Right kidney (tissue), 1 donor: ENCODE measurements at regions not wholly inside any gene's neighbourhood (a gene's known extent, or its start where the extent isn't known, plus 50 kb on each side); places are given as distances from the start of the nearest gene placed in this dataset.
"Not testable (repeated sequence)": the region's sequence is repeated elsewhere in the genome, so short reads cannot be mapped to it uniquely, and the experiment has no call there.

Experiments used
- DNase-seq: peaks from one replicate; pipeline ENCODE4 v3.0.0-alpha.2; 2016

DNA sequence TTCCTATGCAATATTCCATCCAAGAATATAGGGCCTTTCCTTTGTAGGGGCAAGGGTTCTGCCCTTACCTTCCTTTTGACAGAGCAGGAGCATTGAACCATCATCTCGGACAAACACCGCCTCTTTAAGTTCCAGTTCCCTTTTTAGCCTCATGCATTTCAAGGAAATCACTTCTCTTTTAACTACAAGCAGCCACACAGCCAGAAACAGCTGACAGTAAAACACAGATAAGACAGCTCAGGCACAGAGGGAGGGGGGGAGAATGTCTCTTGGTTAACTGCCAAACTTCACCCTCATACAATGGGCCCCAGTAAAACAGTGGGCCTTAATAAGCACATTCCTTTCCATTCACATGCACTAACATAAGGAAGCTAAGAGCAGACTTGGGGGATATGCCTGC is 648.3 kb downstream of the GABRG1 start:
- DNase-seq, result no peak

DNA sequence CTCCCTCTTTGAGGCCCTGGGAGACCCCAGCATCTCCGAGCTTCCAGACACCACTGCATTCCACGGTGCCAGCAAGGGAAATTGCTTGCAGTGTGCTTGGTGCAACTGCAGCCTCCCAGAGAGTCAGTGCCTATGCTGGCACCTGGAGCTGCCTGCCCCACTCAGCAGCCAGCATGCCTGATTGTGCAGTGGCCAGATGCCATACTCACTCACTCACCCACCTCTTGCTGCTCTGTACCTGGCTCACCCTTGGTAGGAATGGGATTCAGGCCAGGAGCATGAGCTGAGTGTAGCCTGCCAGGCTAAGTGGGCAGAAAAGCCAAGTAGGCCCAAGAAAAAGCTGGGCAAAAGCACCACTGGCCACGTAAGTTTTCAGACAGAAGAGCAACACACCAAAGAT is 651.4 kb downstream of the GABRG1 start:
- DNase-seq, result no peak

DNA sequence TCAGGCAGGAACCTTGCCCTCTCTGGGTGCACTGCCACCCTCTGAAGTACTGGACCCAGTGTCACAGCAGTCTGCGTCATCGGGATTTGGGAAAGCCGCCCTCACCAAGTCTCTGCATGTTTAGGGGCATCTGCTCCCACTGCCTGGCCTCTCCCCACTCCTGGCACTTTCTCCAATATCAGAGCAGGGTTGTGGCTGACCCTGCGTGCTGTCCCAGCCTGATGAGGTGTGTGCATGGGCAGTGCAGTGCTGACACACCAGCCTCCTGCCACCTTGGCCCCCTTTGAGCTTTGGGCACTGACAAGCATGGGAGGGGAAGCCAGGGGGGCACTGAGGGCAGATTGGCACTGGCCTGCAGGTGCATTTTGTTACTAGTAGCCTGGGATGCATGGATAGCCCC is 652.5 kb downstream of the GABRG1 start:
- no peak for DNase-seq

DNA sequence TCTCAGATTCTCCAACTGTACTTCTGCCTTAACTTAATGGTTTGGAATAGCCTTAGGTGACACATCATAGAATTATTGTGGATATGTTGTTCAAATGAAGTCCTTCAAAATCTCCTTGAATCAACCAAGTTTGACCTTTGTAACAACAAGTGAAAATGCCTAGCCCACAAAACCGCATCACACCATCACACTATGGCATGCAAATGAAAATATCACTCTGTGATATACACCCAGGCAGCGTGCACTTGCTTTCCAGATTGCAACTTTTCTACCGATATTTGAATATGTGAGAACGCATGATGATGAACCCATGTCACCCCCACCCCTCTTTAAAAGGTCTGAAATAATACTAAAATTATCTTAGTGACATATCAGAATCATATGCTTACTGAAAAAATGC is 656.7 kb downstream of the GABRG1 start:
- DNase-seq, result no peak

DNA sequence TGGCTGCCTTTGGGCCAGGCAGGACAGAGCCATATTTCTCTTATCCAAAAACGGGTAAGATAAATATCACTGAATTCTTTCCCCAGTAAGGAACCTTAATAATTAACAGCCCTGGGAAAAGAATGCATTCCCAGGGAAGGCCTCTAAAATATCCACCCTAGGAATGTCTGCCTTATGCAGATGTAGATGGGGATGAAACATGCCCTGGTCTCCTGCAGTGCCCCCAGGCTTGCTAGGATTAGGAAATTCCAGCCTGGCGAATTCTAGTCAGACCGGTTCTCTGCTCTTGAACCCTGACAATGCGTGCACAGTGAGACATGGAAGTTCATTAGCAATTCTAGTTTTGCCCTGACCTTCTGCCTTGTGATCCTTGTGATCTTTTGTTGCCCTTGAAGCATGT is 663.7 kb downstream of the GABRG1 start:
- not testable (repeated sequence) for DNase-seq

DNA sequence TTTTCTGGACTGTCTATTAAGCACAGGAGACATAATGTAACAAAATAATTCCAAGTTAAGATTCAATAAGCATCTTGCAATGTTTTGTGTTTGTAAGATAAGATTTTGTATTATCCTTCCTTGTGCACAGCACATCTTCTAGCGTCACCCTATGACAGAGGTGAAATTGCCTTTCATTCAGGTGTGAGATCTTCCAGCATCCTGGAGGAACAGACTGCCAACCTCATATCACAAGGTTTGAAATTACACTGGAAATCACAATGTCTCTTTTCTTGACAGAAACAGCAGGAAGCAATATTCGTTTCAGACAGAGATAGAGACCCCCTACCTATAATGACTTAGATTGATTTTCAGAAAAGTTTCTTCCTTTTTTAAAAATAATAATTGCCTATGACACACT is 668.6 kb downstream of the GABRG1 start:
- no peak for DNase-seq

DNA sequence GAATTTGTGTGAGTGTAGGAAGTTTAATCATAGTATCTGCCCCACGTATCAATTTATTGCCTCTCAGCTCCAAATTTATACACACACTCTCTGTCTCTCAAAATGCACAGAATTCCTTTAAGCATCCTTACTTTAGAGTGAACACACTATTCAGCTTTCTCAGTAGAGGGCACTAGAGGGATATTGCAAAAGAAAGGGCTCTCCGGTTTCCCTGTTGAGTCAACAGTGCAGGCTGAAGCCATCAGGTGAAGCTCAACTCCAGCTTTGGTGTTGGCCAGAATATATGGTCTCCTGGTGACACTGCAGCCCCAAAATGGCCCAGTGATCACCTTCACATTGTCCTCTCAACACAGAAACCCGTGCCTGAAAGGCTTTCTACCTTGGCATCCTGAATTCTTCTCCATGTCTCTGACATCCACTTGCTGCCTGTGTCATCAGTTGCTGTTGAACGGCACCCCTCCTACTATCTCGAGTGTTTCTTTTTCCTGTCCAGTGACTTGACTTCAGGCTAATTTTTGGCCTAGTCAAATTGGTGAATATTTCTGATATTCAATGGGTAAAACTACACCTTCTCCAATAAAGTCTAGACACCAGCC is 670.5 kb downstream of the GABRG1 start:
- DNase-seq, result peak; percentile 8

DNA sequence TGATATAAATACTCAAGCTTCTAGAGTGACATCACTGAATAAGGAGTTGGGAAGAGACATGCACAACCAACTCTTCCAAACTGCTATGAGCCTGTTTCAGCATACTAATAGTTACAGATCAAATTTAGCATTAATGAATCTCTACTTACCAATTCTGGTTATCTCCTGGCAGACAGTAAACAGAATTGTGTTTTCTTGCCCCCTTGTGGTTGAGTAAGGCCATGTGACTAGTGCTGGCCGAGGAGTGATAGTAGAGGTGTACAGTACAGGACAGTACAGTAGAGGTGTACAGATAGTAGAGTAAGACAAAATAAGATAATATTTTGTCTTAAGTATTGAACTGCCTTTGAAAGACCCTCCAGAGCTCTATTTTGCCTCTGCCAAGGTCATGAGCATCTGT is 681.4 kb downstream of the GABRG1 start:
- DNase-seq, result no peak

DNA sequence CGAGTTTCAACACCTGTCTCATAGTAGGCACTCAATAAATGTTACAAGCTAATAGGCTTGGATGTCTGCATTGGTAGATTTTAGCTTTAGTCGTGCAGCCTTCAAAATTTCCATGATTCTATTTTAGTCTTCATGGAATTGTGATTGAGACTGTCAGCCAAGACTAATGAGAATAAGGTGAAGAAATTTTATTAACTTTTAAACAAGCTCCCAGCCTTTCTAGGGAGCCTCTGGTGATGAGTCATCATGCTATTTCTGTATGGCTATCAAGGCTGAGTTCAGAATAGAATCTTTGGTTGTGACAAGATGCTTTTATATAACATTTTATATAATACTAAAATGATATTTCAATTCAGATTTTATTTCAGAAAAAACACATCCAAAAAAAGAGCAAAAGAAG is 685.8 kb downstream of the GABRG1 start:
- DNase-seq, result no peak

DNA sequence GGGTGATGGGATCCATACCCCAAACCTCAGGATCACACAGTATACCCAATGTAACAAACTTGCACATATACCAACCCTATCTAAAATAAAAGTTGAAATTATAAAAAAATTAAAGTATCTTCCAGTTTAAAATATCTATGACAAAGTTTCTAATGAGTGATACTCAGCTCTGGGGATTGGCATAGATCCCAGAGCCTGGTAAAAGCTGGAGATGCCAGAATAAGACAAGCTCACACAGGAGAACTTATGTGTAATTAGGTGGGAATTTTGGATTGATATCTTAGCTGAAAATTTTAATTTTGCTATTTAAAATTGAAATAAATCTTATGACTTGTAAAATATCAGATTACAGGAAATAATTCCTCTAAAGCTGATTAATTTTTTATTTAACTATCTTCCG is 686.5 kb downstream of the GABRG1 start:
- DNase-seq, result no peak

DNA sequence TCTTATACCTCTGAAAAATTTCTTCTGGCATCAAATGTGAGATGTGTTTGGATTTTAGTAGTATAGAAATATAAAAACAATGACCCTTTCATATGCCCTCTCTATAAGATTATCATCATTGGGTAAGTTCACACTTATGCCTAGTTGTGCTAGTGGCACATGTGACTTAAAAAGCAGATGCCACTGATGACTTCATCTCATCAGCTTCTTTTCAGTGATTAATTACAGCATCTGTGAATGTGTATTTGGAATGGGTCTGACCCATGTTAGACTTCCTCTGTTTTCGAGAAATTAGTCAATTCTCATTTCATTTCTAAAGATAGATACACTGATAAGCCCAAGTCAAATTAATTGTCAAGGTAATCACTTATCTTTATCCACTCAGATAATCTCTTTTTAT is 698.7 kb downstream of the GABRG1 start:
- no peak for DNase-seq

DNA sequence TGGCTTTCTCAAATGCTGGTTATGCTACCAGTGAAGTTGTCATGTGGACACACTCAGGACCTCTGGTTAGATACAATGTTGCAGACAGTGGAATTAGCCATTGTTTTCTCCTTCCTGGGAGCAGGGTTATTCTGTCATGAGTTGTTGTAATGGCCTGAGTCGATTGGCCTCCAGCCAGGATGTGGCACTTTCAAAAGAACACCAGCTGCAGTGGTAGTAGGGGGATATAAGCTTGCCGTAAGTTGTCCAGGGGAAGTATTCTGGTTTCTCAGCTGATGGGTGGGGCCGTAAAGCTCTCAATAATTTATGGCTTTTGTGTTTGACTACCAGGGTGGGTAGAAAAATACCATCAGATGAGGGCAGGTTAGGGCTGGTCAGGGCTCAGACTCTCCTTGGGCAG is 697.5 kb upstream of the GNPDA2 start:
- no peak for DNase-seq

DNA sequence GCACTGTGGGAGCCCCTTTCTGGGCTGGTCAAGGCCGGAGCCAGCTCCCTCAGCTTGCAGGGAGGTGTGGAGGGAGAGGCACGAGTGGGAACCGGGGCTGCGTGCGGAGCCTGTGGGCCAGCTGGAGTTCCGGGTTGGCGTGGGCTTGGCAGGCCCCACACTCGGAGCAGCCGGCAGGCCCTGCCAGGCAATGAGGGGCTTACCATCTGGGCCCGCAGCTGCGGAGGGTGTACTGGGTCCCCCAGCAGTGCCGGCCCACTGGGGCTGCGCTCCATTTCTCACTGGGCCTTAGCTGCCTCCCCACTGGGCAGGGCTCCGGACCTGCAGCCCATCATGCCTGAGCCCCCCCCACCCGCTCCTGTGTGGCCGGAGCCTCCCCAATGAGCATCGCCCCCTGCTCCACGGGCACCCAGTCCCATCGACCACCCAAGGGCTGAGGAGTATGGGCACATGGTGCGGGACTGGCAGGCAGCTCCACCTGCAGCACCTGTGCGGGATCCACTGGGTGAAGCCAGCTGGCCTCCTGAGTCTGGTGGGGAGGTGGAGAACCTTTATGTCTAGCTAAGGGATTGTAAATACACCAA is 693.8 kb upstream of the GNPDA2 start:
- not testable (repeated sequence) for DNase-seq

DNA sequence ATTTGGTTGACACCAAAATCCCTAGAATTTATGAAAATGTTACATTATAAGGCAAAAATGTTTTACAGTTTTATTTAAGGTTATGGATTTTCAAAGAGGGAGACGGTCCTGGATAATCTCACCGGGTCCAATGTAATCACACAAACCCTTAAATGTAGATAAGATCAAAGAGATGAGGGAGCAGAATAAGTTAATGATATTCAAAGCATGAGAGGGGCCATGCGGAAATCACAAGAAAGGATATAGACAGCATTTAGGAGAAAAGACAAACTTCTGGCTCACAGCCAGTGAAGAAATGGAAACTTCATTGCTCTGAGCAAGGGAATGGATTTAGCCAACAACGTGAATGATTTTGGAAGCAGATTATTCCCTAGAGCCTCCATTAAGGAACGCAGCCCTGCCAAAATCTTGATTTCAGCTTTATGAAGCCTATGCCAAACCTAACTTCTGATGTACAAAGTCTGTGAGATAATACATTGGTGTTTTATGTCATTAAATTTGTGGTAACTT is 684.4 kb upstream of the GNPDA2 start:
- no peak for DNase-seq

DNA sequence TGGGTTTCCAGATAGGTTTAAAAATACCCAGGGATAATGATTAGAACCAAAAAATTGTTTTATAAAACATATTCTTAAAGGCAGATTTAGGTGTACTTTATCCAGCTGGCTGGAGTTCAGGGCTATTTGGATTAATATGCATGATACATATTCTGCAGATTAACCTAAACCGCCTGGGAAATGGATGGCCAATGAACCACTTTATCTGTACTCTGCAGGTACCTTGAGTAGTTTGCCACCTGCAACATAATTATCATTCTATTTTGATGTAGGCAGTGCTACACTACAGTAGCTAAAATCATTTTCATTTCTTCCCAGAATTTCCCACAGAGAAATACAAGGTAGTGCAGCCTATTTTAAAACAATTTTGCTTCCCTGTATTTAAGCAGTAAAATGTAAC is 683.2 kb upstream of the GNPDA2 start:
- DNase-seq, result no peak

DNA sequence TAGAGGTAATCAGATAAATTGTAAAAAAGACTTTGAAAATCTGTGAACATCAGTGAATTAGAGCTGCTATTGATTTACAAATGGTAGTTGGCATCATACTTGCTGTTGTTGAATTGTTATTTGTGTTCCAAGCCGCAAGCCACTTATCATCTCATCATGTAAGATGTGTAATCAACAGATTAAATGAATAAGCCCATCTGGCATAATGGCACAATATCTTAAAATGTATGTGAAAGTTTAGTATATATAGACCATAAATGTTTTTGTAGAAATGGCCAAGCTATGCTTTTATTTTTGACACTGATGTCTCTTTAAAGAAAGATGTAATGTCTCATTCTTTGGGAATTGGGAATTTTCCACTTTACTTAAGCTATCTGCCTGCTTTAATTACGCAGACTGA is 682.6 kb upstream of the GNPDA2 start:
- DNase-seq, result no peak

DNA sequence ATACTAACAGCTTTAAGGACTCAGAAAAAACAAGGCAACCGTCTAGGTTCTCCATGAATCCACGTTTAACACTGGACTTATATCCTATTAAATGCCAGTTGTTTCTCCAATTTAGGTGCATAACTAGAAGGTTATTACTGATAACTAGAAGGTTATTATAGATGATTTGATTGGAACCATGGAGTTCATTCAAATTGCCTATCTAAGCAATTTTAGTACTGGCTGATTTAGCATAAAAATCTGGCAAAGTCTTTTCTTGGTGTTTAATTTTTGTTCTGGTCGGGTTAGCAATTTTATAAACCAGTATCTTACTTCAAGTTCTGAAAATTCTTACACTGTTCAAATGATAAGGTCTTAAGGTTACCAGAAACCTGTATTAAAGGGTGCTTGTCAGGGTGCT is 672.8 kb upstream of the GNPDA2 start:
- DNase-seq, result no peak

DNA sequence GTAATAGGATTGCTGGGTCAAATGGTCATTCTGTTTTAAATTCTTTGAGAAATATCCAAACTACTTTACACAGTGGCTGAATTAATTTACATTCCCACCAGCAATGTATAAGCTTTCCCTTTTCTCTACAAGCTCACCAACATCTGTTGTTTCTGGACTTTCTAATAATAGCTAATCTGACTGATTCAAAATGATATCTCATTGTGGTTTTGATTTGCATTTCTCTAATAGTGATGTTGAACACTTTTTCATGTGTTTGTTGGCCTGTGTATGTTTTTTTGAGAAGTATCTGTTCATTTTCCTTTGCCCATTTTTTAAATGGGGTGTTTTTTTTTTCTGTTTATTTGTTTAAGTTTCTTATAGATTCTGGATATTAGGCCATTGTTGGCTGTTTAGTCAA is 659.0 kb upstream of the GNPDA2 start:
- DNase-seq, result no peak

DNA sequence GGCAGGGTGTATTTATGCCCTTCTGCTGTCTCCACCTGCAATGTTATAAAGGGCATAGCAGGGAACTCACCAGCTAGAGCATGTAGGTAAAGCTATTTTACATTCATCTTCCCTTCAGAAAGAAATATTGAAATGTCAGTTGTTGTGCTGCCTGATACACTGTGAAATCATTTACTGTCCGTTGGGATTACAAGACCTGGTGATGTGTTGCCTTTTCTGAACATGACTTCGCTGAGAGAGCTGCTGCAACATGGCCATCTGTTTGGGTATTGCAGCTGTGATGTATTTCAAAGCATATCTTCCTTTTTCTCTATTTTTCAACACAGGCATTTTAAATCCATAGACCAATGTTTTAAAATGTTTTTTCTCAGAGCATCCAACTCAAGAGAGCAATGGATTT is 644.1 kb upstream of the GNPDA2 start:
- DNase-seq, result no peak

DNA sequence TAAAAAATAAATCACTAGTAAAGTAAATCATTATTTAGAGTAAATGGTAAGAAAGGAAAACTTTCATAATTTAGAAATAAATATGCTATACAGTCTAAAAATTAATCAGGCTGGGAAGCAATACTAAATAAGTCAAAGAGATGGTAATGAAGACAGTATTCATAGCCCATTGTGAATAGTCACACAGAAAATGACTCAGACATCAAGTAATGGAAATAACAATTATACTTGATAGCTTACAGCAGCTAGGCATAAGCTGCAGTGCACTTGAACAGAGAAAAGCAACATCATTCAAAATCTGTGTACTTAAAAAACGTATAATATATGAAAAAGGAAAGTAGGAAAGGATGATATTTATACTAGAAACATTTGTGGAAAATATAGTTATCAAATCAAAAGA is 642.5 kb upstream of the GNPDA2 start:
- no peak for DNase-seq

DNA sequence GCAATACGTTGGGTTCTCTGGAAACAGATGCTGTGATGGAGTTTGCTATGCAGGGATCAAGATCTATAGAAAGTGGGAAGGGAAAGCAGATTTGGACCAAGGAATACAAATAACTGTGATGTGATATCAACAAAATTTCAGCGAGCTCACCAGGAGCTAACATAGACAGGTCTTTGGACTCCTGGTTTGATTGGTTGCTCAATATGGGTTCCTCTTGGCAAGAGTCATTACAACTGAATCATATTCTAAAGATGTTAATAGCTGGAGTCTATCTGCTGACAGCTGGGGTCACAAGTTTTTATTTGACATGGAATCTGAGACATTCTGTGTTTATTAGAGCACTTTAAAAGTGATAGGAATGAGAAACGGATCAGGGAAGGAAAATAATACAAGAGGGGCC is 637.6 kb upstream of the GNPDA2 start:
- DNase-seq, result no peak

DNA sequence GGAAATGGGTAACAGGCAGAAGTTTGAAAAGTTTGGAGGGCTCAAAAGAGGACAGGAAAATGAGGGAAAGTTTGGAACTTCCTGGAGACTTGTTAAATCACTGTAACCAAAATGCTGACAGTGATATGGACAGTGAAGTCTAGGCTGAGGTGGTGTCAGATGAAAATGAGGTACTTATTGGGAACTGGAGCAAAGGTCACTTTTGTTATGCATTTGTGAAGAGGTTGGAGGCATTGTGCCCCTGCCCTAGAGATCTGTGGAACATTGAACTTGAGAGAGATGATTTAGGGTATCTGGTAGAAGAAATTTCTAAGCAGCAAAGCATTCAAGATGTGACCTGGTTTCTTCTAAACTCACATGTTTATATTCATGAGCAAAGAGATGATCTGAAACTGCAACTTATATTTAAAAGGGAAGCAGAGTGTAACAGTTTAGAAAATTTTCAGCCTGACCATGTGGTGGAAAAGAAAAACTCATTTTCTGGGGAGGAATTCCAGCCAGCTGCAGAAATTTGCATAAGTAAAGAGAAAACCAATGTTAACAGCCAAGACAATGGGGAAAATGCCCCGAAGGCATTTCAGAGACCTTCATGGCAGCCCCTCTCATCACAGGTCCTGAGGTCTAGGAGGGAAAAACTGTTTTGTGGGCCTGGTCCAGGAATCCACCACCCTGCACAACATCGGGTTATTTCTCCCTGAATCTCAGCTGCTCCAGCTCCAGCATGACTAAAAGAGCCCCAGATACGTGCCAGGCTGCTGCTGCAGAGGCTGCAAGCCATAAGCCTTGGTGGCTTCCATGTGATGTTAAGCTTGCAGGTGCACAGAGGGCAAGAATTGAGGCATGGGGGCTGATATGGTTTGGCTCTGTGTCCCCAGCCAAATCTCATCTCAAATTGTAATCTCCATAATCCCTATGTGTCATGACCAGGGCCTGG is 632.5 kb upstream of the GNPDA2 start:
- no peak for DNase-seq

DNA sequence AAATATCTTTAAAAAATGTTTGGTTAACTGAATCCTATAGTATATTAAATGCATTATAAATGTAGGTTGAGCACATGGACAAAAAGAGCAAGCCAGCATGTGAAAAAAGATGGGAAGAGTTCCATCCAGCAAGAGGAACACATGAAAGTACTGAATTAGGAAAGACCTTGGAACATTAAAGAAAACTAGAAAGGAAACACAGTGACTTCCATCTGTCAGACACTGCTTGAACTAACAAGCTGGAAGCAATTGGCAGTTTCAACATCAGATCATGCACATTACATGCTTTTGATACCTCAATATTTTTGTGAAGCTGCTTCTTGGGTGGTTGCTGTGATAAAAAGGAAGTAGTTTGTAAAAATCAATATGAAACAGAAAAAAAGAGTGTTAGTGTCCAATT is 626.8 kb upstream of the GNPDA2 start:
- DNase-seq, result no peak

DNA sequence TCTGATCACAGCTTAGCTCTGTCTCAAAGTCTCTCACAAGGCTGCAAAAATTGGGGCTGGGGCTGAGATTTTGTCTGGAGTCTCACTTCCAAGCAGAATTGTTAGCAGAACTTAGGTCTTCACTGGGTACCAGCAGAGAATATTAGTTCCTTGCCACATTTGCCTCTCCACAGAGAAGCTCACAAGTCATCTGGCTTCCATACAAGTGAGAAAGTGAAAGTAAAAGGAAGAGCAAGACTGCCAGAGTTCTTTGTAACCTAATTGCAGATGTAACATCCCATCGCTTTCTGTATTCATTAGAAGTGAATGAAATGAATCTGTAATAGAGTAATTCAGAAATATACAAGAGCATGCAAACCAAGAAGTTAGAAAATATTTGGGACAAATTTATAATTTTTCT is 624.1 kb upstream of the GNPDA2 start:
- no peak for DNase-seq
